HG02885 (cell line): ENCODE measurements at regions not wholly inside any gene's neighbourhood (a gene's known extent, or its start where the extent isn't known, plus 50 kb on each side); places are given as distances from the start of the nearest gene placed in this dataset.

Experiments used
- ATAC-seq: cut with Tn5 transposase; IDR thresholded peaks from one replicate; pipeline ENCODE4 v1.9.1; 2021; ENCODE audit warnings: mild to moderate bottlenecking; ENCODE audit not compliant: unreplicated experiment, poor library complexity

GRCh38 chr2:45278365-45279078 is 269.3 kb upstream of the SIX2 start:
- ATAC-seq: no peak

DNA sequence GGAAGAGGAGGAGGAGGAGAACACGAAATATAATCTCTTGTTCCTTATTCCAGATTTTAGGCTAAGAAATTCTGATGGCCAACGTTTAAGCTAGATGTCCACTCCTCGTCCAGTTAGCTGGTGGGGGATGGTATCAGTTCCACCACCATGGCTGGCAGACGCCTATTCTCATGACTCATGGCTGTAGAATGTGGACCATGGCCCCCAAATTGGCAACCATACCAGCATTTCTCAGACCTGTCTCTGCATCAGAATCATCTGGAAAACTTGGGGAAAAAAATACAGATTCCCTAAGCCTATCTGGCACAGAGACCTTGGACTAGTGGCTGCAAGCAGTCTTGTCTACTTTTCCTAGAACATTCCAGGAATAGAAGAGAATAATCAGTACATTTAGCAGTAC is 267.7 kb upstream of the SIX2 start:
- ATAC-seq: no peak

DNA sequence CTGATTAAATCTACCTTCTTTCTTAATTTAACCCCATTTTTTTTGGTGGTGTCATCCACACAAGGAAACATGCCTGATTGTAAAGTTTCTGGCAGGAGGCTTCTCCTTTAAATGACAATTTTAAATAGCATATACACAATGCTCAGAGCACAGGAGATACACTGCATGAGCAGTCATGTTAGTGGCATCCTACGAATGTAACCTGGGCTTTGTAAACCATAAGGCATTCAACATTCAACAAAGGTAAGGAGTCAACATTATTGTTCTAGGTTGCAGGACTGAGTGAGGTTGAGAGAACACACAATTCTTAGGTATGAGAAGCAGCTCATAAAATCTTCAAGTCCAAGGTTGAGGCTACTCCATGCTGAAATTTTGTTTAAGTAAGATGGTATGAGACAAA is 266.6 kb upstream of the SIX2 start:
- ATAC-seq: no peak

DNA sequence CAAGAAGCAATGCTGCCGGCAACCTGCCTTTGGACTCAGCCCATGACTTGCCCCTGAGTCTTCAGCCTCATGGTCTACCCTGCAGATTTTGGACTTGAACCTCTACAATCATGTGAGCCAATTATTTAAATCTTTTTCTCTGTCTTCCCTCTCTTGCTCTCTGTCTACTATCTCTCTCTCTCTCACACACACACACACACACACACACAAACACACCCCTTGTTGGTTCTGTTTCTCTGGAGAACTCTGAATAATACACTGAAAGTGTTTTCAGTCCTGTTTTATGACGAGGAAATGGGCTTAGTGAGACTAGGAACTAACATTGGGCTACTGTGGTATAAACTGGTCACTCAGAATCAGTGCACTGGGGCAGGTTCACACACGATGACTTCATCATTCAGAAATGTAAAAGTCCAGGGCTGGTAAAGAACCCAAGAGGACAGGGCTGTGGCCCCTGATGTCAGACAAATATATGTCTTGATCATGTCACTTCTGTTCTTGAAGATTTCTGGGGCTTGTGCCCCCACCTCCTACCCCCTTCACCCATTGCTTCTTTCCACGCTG is 266.1 kb upstream of the SIX2 start:
- ATAC-seq: no peak

GRCh38 chr2:45274250-45274926 is 265.1 kb upstream of the SIX2 start:
- ATAC-seq: no peak

DNA sequence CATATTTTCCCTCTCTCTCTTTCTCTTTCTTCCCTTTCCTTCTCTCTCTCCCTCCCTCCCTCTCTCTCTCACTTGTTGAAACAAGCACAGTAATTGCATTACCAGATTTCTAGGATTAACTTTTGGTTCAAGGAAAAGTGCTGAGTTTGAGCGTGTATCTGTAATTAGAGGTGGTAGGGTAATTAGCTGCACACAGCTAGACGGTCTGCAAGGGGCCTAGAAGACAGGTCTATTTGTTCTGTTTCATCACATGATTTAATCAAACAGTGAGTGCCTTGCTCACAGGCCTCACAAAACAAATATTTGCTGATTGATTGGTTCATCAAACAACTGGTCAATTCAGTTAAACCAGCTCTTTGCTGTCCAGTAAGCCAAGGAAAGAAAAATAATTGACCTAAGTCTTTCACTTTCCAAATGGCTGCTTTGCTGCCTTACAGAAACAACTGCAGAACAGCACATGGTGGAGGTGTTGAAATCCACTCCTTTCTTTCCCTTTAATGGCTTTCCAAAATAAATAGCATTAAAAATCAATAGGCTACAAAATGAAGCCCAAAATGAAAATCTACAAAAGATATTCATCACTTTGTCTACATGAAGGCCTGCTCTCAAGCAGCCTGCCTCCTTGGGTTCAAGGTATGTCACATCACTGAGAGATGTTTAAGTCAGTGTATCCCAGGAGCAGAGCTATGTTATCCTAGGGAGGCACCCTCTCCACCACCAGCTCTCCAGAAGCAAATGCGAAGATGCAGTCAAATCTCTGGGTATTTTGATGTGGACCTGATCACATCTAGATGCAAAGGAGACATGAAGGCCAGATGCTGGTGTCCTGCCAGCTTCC is 264.4 kb upstream of the SIX2 start:
- ATAC-seq: no peak

GRCh38 chr2:45272549-45273265 is 263.5 kb upstream of the SIX2 start:
- ATAC-seq: no peak

DNA sequence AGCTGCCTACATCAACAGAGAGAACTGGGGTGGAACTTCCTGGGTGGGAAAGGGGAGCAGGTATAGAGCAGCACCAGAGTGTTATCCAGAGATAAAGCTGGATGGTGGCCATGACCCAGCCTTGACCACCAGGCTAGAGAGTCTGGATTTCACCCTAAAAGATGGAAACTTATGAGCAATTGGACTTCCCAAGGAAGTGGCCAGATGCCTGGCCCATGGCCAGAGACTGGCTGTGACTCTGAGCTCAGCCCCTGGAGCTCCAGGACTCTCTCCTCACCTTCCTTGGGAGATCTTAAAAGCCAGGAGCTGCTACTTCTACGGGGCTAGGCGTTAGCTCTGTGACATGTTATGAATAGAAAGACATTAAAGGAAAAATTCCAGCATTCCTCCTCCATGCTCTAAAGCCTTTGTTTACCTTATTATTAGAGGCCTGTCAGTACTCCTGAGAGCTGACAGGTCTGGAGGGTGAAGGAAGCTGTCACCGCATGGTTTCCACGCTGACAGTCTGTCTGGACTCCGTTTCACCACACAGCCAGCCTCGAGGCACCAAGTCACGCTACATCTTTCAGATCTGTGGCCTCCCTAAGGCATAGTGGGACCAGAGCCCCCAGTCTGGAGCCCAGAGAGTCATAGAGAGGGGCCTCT is 260.0 kb upstream of the SIX2 start:
- ATAC-seq: no peak

DNA sequence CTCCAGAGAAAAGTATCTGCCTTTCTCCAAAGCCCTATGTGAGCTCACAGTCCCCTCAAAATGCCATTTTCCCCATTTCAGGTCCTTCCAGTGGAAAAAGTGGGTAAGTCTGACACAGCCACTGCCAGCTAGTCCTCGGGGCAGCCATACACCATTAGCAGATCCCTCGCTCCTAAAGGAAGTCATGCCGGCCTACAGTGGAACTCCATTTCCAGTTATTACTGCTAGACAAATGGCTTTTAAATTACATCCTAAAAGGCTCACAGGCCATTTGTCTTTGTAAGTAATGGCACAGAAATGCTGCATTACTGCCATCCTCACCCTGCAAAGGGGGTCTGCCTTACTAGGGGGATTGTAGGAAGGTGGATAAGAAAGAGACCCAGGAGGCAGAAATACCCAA is 259.4 kb upstream of the SIX2 start:
- no peak for ATAC-seq

GRCh38 chr2:45267062-45267792 is 258.0 kb upstream of the SIX2 start:
- no peak for ATAC-seq

GRCh38 chr2:45265336-45265735 is 256.1 kb upstream of the SIX2 start:
- ATAC-seq: no peak

- no peak for ATAC-seq
These were observed 255.3 kb upstream of the SIX2 start for GRCh38 chr2:45264227-45265225.

- ATAC-seq: no peak
These were observed 253.9 kb upstream of the SIX2 start for GRCh38 chr2:45263147-45263546.

DNA sequence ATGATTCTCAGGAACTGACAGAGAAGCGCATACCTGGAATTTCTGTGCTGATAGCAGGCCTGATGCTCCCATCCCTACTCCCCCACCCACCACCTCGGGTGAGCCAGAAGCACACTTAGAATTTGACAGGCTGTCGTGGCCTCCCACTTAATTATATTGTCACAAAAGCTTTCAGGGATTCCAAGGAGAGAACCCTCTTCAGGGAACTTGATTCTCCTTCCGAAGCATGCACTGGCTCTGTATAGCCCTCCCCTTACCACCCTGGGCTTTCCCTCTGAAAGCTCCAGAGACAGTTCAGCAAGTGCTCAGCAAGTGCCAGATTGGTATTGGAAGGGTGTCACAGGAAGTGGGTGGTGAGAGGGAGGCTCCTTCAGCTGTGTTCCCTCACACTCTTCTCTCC is 252.5 kb upstream of the SIX2 start:
- ATAC-seq: no peak

GRCh38 chr2:45260946-45261345 is 251.7 kb upstream of the SIX2 start:
- no peak for ATAC-seq

DNA sequence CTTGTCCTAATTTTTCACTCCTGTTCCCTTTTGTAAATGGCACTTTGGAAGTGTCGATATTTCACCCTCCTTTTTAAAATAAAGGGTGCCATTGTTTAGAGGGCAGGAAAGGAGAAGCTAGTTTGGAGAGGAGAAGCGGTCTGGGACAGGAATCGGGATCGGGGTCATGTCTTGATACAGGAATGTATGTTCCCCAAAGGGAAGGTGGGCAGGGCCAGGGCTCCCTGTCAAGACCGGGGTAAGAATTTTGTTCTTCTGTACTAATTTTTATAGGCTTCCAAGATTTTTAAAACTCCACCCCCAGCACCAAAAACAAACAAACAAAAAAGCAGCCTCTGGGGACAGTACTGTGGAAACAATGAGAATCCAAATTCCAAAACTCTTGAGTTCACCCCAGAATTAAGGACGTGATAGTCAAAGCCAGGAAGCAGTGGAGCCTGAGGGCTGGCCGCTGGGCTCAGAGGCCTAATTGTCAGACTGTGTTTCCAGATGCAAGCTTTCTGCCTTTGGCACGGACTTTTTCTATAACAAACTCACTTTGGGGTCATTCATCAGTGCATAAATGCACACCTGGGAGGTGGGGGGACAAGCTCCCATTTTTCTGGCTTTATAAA is 250.4 kb upstream of the SIX2 start:
- ATAC-seq: no peak

- no peak for ATAC-seq
These were observed 249.9 kb upstream of the SIX2 start for GRCh38 chr2:45259138-45259537.

DNA sequence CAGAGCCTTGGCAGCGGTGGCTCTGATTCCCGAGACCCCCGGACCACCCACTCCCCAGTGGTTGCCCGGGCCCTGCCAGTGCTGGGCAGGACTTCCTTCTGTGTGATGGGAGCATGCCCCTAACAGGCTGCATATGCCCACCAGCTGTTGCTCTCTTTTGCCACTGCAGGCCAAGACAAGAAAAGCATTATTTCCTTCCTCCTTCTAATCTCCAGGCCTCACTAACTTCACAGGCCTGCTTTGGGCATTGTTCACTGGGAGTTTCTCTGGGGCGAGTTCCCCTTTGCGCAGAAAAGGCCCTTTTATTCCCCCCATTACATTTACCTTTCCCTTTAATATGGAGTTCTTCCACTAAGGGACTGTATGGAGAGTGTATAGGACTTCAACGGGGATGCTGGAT is 249.1 kb upstream of the SIX2 start:
- ATAC-seq: no peak
